ENCODE measurements at regions not wholly inside any gene's neighbourhood (a gene's known extent, or its start where the extent isn't known, plus 50 kb on each side); places are given as distances from the start of the nearest gene placed in this dataset.

DNA sequence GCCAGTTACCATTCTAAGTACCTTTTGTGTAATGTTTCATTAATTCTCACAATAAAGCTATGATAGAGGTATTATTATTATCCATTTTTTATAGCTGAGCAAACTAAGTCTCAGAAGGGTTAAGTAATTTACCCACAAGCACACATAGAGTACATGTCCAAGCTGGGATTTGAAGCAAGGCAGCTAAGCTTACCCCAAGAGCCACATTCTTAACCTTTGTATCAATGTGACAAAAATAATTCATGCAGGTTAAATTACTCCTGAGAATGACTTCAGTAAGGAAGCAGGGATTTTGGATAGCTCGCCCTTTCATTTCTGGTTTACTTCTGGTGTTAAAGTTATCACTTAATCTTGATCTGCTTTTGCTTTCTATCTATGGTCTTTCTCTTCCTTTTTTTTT is 141.9 kb downstream of the ACTBL2 start:
- TF ChIP-seq CTCF (IDR thresholded peaks at IDR 0.05) = no peak
- no peak for TF ChIP-seq POLR2A (IDR thresholded peaks at IDR 0.05)
